HG02970 (cell line): ENCODE measurements at regions not wholly inside any gene's neighbourhood (a gene's known extent, or its start where the extent isn't known, plus 50 kb on each side); places are given as distances from the start of the nearest gene placed in this dataset.

Experiments
- ATAC-seq: cut with Tn5 transposase; IDR thresholded peaks from one replicate; pipeline ENCODE4 v1.9.1; 2021; ENCODE audit warnings: mild to moderate bottlenecking, moderate library complexity, moderate number of reproducible peaks; ENCODE audit not compliant: unreplicated experiment, low FRiP score

DNA sequence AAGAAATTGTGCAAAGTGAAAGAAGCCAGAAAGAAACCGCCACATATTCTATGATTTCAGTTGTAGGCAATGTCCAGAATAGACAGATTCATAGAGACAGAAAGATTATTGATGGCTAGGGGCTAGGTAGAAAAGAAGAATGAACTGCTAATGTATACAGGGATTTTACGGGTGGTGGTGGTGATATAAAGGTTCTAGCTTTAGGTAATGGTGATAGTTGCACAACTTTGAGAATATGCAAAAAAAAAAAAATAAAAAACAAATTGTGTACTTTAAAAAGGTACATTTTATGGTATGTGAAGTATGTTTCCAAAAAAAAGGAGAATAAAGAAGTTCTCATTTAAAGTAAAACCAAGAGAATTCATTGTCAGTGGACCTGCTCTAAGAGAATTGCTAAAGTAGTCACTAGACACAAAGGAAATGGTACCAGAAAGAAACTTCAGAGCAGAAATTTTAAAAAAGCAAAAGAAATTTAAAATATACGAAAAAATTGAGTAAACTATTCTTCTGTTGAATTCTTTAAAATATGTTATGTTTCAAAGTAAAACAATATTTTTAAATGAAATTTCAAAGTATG, 680.1 kb downstream of the UQCRFS1 start:
- ATAC-seq, result no peak

DNA sequence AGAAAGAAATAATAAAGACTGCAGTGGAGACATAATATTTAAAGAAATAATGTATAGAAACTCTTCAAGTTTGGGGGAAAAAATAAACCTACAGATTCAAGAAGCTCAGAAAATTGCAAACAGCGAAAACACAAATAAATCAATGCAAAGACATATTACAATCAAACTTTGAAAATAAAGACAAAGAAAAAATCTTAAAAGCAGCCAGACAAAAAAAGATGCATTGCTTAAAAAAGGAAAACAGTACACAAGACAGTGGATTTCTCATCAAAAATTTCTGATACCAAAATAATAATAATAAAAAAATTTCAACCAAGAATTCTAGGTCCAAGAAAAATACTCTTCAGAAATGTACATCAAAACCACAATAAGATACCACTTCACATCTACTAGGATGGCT, 681.0 kb downstream of the UQCRFS1 start:
- no peak for ATAC-seq

DNA sequence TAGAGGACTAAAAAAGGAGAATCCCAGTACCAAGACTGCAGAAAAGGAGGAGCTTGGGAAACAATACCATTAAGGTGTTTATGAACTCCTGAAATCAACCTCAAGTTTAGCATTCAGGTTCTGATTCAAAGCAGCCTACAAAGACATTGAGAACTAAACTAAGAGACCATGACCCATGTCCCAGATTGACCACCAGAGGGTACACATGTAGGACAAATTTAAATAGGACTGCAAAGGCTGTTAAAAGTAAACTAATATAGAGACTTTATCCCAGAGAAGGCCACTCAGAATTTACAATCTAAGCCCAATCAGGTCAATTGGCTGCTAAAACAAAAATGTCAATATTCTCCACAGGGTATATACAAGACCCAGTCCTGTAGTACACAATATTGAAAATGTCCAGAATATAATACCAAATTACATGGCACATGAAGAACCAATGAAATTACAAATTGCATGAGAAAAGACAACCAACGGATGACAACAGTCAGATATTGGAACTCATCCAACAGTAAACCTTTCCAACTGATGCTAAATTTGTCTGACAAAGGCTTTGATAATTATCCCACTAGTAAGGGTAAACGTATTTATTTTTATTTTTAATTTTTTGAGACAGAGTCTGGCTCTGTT, 682.4 kb downstream of the UQCRFS1 start:
- ATAC-seq, result no peak

DNA sequence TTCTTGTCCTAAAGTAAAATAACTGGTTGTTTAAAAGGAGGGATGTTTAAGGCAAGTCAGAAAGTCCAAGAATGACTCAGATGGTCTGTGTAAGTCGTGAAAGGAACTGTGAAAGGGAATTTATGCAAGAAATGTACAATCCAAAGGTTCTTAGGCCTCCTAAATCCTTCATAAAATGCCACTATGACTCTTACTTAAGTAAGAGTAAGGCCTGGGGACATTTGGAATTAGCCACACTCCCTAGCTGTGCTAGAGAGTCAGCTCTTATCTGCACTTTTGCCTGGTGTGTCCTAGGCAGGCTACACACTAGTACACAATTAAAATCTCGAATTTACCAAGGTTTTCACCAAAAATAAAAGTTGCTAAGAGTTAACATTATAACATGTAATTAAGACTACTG, 686.9 kb downstream of the UQCRFS1 start:
- ATAC-seq, result no peak

DNA sequence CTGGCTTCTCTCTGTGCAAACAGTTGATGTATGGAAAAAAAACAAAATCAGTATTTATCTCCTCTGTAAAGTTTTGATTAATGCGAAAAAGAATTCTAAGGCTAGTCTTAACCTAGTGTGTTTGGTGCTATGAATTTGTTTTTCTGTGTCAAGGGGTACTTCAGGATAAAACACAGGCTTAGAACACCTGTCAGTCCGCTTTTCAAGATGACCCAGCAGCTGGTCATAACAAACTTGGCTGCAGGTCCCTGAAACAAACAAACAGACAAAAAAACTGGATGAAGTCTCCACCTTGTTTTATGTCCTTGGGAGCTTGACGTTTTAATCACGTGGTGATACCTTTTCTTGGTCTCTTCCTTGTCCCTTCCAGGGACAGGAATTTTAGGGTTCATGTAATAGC, 689.3 kb downstream of the UQCRFS1 start:
- no peak for ATAC-seq

DNA sequence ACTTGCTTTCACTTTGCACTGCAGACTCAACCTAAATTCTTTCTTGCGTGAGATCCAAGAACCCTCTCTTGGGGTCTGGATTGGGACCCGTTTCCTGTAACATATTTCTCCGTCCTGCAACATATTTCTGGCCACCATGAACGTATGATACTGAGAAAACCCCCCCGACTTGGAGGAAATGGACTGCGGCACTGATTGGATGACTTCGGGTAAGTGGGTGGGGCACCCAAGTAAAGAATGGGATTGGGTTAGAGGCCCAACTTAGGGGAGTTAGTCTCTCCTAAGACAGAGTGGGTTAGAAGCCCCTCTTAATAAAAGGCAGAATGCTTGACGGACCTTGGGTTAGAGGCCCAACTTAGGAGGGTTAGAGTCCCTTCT, 690.4 kb downstream of the UQCRFS1 start:
- no peak for ATAC-seq

DNA sequence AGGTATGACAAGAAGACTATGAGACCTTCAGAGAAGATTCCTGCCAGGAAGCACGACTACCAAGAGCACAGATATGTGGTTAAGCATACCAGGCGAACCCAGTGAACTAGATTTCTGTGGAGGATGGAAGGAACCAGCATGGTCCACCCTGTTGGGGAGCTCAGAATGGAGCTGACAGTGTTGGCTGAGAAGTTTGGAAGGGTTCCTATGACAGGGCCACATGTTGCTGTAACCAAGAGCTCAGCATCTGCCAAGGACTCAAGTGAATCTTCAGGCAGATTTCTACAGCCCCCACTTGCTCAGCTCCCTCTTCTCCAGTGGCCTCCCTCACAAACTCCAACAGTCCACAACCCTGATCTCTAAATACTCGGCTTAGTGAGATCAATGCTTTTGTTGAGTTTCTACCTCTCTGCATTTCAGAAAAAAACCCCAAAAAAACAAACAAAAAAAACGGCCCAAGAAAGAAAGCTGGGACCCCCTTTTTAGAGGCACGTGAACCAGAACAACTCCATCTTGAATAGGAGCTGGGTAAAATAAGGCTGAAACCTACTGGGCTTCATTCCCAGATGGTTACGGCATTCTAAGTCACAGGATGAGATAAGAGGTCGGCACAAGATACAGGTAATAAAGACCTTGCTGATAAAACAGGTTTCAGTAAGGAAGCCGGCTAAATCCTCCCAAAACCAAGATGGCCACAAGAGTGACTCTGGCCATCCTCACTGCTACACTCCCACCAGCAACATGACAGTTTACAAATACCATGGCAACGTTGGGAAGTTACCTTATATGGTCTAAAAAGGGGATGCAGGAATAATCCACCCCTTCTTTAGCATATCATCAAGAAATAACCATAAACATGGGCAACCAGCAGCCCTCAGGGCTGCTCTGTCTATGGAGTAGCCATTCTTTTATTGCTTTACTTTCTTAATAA, 691.1 kb downstream of the UQCRFS1 start:
- no peak for ATAC-seq

DNA sequence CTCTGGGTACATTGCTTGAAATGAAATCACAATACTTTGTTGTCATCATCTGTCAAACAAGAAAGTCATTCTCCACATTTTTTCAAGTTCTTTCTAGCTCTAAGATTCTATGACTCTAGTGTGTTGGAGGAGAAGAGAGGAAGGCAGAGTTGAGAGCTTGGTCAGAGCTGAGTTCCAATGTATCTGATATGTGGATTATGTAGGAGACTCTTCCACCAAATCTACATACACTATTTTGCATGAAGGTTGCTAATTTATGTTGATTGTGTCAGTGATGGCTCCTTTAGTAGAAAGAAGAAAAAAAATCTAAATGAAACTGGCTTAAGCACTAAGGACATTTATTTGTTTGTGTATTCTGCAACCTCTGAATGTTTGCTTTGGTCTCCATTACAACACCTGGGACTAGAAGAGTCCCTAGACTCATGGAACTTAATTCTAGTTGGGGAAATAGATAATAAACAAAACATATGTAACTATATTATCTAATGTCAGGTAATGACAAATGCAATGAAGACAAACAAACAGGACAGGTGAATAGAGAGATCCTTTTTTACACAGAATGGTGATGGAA, 691.9 kb downstream of the UQCRFS1 start:
- ATAC-seq, result no peak

DNA sequence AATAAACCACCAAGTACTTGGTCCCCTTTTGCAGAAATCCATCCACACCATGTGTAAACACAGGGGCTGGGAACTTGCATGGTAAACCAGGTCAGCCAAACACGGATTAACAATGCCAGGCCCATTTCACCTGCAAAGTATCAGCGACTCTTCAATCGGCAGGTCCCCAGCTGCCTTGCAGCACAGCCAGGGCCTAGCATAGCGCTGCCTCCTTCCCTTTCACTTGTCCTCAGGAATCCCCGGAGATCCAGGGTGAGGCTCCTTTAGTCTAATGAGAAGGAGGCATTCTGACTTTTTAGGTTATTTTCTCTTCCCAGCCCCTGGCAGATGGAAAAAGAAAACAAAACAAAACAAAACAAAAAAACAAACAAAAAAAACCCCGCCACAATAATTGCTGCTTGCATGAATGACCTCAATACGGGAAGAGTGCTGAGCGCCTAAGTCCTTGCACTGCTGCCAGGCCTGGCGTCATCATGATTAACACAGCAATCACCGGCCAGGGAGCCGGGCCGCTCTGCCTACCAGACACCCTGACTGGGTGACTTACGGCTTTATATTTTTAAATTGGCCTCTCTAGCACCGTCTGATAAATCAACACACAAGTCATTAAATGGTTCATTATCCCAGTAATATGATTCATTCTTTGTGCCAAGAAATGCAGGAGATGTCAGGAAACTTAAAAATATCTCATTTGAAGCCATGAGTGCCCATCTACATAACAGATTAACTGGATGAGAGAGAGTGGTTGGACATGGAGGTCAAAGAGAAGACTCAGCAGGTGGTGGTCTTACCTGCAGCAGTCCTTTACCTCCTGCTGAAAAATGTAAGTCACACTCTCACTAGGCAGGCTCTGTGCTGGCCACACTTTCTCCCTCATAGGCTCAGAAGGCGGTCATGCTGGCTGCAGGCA, 692.7 kb downstream of the UQCRFS1 start:
- no peak for ATAC-seq

DNA sequence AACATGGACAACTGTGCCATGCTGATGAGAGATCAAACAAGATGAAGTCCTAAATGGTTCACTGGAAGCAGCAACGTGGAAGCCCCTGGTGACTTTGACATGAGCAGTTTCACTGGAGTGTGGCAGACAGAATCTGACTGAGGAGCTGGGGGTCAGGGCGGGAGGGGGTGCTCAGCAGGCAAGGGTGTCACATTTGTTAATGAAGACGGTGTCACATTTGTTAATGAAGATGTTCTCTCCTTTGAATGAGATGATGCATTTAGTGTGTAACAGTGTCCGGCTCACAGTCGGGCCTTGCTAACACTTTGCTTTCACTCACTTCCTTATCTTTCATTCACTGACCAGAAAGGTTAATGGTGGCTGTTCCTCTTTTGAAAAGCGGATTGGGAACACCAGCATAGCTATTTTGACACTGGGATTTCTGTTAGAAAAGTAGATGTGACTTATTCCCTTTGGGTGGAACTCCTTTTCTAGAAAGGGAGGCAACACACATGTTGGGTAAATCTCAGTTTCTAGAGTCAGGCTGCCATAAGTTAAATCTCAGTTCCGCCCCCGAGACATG, 693.7 kb downstream of the UQCRFS1 start:
- ATAC-seq, result no peak

DNA sequence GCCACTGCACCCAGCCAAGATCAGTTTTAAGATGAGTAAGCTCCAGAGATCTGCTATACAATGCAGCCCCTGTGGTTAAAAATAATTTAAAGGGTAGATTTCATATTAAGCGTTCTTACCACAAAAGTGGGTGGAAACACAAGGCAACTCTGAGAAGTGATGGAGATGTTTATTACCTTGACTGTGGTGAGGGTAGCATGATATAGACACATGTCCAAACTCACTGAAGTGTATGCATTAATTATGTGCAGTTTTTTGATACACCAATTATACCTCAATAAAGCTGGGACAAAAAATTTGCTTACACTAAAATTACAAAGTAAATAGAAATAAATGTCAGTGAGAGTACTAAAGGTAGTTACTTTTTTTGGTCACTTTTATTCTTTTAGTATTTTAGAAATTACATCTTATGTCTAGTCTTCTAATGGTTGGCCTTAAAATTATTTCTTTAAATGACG, 696.5 kb downstream of the UQCRFS1 start:
- no peak for ATAC-seq

DNA sequence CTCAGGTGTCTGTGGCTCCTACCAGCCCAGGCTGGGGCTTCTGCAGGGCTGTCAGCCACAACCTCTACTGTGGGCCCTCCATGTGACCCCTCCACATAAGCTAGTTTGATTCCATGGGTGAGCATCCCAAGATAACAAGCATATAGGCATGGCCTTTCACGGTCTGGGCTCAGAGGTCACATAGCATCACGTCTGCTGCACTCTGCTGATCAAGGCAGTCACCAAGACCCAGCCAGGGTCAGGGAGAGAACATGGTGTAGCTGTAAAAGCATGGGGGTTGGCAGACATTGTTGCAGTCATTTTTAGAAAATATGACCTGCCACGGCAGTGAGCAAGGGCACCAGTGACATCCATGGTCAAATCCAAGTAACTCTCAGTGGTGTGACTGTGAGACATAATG, 698.8 kb downstream of the UQCRFS1 start:
- ATAC-seq, result no peak

DNA sequence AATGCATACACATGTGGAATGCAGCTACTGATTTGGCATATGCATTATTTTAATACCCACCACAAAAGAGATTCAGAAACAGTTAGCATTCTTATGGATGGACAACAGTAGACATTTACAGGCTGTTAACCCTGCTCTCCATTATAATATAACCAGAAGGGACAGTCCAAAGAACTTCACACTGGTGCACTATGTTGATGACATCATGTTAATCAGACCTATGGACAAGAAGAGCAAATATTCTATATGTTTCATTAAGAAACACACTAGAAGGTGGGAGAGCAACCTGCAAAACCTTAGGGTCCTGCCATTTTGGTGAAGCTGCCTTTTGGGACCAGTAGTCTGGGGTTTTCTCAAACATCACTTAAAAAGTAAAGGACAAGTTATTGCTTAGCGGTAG, 701.3 kb downstream of the UQCRFS1 start:
- ATAC-seq, result no peak

DNA sequence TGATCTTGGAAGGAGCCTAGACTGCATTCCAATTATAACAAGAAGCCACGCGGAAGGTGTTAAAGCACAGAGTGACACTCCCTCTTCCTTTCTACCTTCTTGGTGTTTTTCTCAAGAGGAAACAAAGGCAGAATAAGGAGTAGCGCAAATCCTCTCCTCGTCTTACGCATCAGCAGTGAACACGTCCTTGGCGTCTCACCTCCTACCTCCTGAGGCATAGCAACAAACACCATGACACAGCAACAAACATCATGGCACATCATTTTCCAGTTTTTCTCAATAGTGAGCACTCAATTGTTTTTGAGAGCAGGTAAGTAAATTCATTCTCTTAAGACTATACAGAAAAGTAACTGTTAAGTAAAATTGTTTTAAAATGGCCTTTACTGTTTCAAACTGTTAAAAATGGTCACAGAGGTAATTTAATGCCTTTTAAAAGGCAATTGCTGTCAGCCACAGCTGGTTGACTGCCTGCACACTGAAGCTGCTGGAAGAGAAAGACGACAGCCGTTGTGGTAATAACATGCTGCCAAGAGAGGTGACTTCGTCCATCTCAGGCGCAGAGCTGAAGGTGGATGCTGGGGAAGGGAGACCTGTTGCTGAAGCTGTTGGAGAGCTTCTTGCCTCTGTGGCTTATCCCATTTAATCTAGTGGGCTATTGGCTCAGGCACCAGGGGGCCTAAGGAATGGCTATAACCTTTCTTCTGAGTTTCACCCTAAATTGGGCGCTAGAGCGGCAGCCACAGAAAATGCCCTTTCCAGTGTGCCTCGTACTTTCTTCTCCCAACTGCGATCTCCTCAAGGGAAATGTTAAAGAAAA, 703.7 kb downstream of the UQCRFS1 start:
- ATAC-seq, result no peak

DNA sequence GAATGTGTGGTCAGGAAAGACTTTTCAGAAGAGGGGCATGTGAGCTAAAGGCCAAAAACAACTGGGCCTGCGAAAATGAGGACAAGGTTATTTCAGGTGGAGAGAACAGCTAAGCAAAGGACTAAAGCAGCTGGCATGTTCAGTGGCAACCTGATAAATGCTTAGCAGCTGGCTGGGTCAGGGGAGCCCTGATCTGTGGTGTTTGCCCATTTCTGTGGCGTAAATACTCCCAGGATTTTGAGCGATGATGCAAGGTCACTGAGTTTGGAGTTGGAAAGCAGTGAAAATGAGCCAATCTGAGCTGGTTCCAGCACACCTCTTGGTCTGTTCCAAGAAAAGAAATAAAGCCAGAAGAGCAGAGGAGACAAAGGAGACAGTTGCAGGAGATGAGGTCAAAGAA, 704.3 kb downstream of the UQCRFS1 start:
- ATAC-seq, result no peak

DNA sequence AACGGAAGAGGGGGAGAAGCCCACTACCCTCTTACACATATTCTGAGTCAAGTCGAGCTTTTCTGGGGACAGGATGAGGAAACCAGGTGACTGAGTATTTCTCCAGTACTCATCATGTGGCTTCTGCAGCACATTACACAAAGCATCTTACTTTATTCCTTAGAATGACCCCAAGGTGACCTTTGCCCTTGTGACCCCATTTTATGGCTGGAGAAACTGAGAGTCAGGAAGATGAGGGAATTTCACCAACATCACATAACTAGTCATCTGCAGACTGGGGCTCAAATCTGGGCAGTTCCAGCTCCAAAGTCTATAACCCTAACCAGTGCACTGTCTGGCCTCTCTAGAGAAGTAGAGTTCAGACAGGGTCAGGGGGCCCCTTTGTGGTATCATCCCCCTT, 707.0 kb downstream of the UQCRFS1 start:
- ATAC-seq, result no peak

DNA sequence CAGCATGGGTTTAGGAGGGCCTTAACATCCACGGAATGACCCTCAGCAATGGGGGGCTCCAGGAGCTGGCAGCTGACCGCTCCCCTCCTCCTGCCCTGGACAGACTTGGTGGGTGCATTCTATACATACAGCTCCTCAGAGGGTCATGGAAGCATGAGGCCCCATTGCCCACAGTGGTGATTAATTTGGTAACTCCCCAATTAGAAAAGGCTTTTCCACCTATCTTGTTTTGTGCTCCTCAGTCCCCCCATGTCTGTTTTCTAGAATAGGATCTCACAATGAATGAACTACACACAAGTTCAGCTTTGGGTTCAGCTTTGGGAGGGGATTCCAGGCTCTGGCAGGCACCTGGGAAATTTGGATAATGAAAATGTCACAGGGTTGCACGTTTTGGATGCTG, 707.8 kb downstream of the UQCRFS1 start:
- ATAC-seq, result no peak

DNA sequence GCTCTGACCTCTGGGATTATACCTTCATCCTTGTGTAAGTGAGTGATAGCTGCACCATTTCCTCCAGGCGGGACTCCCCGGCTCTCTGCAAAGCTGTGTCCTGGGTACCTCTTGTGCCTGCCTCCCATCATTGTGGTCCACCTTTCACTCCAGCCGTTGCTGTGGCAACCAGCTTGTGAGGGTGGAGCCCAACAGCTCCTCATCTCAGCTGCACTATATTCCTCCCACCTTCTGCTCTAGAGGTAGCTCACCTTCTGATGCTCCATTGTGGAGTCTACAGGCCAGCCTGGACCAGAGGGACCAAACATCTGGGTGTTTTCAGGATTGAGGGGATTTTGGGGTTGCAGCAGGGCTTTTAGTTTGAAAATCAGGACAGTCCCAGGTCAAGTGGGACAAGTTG, 708.2 kb downstream of the UQCRFS1 start:
- no peak for ATAC-seq

DNA sequence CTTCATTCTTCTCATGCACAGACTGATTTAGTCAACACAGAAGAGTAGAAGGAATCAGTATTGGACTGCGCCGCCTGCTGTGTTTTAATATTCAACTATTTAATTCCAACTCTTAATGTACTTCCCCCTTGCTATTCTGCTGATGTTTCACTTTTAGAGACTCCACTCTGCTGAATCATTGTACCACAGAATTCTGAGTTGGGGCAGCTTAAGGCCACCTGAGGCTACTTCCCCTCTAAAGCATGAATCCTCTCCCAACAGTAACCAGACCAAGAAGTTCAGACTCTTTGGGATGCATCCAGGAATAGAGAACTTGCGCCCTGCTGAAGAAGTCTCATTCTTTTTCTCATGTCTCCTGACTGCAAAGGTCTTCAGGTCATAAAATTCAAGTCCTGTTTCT, 708.8 kb downstream of the UQCRFS1 start:
- no peak for ATAC-seq
